HG03196 (cell line): ENCODE measurements at regions not wholly inside any gene's neighbourhood (a gene's known extent, or its start where the extent isn't known, plus 50 kb on each side); places are given as distances from the start of the nearest gene placed in this dataset.

Experiments used
- ATAC-seq: cut with Tn5 transposase; IDR thresholded peaks from one replicate; pipeline ENCODE4 v1.9.1; 2021; ENCODE audit not compliant: unreplicated experiment

DNA sequence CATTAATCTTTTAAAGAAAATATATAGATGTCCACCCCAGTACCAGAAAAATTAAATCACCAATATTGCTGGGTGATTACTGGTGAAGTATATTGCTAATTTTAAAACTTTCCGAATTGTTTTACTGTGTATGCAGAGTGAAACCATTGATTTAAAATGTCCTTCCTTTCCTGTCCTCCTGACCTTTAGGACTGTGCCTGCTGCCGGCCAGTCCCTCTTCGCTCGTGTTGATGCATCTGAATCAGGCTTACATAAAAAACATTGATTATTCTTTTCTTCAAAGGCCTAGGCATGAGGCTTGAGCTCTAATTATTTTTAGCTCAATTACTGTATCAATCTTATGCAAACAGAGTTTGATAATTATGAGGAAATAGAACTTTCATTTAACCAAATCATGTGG lies 1128.1 kb downstream of the BRINP3 start:
- ATAC-seq, result no peak

DNA sequence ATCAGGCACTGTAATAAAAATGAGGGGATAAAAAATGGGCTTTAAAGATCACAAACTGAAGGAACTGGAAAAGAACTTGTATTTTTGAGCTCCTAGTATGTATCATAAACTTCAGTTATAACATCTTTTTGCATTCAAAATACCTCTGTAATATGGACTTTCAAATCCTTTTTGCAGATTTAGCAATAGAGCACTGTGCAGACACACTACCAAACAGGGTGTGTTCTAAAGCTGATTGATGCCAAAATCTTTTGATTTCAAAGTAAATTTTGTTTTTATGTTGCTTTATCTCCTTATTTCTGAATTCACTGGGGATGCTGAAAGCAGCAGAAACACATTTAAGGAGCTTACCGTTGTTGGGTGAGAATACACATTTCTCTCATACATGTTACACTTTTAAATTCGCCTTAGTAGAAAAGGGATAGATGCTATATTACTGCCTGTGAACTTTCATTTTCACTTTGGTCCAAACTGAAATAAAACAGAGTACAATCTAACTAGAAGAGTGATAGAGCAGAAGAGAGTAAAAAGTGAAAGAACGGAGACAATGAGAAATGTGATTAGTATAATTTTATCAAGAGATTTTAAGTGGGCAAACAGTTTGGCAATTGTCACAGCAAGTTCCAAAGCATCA lies 1126.6 kb downstream of the BRINP3 start:
- no peak for ATAC-seq

- ATAC-seq, result no peak
Measured at GRCh38 chr1:189351960-189352359, 1125.7 kb downstream of the BRINP3 start.

GRCh38 chr1:189356206-189356605 lies 1121.5 kb downstream of the BRINP3 start:
- no peak for ATAC-seq

DNA sequence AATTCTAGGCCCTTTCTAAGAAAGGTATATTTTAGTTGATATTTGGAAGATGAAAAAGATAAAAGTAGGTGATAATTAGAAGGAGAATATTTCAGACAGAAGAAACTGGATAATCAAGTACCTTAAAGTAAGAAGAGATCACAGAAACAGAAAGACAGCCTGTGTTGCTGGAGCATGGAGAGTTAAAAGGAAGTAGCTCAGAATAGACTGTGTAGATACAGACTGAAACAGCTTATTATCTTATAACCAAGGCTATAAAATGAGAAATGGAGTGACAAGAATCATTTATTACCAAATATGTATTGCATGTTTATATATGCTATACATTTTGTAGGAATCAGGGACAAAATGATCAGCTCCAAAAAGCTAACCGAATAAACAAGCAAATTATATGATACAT lies 1120.3 kb downstream of the BRINP3 start:
- no peak for ATAC-seq

DNA sequence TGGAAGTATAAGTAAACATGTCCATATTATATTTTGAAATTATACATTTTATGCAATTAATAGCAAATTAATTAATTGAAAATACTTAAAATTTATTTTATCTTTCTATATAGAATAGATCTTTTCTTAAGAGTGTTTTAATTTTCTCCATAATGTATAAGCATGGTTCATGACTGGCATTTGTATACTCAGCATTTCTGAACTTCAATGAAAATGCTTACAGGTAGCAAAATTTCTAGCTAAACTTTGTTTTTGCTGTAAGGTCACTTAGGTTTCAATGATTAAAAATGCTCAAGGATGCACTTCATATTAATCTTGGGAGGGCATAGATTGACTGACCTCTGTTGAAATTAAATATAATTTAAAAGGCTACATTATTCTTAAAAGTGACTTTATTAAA lies 1108.1 kb downstream of the BRINP3 start:
- ATAC-seq, result no peak

DNA sequence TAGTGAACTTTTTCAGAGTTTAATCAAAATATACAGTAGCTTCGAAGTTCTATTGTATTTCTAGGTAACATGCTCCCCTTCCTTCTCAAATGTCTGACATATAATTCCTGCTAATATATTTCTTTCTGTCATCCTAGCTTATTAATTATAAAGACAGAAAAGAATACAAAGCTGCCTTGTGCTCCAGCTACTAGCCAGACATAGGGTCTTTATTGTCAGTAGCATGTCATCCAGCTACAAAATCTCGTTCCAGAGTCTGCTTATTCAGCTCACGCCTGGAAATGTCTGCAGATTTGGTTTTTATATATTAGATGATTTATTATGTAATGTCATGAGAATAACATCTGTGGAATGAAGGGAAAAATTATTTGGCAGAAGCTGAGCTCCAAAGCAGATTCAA lies 1102.8 kb downstream of the BRINP3 start:
- no peak for ATAC-seq

DNA sequence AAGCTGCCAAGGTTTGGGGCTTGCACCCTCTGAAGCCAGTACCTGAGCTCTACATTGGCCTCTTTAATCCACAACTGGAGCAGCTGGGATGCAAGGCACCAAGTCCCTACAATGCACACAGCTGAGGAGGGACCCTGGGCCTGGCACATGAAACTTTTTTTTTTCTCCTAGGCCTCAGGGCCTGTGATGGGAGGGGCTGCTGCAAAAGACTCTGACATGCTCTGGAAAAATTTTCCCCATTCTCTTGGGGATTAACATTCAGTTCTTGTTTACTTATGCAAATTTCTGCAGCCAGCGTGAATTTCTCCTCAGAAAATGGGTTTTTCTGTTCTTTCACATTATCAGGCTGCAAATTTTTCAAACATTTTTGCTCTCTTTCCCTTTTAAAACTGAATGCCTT lies 1072.2 kb downstream of the BRINP3 start:
- no peak for ATAC-seq

DNA sequence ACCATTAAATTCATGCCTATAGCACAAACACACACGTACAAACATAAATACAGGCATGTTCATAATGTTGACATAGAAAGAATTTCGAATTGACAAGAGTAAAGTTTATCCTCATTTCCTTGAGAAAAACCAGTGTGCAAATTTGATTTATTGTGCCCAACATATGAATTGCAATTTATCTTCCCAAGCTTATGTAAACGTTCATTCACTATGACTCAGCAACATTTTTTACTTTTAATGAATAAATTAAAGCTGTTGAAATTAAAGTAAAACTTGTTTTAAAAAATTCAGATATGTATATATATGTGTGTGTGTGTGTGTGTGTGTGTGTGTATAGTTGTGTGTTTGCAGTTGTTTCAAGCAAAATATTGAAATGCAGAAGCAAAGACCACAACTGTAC lies 1067.9 kb downstream of the BRINP3 start:
- ATAC-seq, result no peak

GRCh38 chr1:189424746-189425331 lies 1052.8 kb downstream of the BRINP3 start:
- ATAC-seq, result no peak

DNA sequence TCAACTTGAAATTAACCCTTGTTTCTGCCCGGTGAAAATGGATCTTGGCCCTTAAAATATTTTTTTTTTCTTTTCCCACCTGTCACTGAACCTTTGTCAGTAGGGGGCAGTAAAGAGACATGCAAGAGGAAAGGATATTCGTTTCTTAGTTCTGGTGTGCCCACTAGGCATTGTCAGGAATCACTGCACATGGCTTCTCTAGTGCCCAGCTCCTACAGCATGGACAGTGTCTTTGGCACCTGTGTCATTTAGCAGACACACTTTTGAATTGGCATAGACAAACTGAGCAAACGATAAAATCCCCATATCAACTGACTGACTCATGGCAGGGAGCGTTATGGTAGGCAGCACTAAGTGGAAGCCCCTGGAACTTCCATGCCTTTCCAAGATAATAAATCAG lies 1048.1 kb downstream of the BRINP3 start:
- no peak for ATAC-seq

- ATAC-seq, result no peak
Measured at GRCh38 chr1:189431447-189431846, 1046.2 kb downstream of the BRINP3 start.

- no peak for ATAC-seq
Measured at GRCh38 chr1:189432753-189433152, 1044.9 kb downstream of the BRINP3 start.

- no peak for ATAC-seq
Measured at GRCh38 chr1:189434461-189434860, 1043.2 kb downstream of the BRINP3 start.

- no peak for ATAC-seq
Measured at GRCh38 chr1:189435398-189435797, 1042.3 kb downstream of the BRINP3 start.

DNA sequence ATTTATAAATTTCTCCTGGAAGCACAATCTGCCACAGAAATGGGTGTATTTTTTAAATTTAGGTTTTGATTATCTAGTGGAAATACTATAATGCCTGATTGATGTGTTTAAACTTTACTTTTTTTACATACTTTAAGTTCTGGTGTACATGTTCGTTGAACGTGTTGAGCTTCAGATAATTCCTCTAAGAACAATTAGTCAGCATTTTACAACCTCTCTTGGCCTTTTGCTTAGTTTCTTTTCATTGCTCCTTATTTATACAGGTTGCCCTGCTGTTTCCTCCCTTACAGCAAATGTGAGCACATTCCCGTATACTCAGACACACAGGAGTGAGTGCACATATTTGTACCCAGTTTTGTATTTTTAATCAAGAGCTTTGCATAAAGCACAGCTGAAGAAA lies 1038.9 kb downstream of the BRINP3 start:
- no peak for ATAC-seq

DNA sequence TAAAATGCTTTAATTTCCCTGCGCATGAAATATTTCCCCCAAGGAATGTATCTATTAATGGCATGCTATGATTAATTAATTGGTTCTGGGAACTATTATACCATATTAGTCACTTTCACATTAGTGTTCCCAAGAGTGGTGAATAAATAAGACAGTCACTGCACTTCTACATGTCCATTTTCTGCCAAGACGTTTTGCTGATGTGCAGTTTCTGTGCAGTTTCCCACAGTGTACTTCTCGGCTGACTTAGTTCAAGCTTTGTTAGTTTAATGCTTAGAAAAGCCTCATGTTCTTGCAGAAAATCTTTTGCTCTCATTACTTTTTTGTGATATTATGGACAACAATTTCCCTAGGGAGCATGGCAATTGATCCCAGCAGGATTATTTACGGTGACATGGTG lies 1014.5 kb downstream of the BRINP3 start:
- no peak for ATAC-seq

DNA sequence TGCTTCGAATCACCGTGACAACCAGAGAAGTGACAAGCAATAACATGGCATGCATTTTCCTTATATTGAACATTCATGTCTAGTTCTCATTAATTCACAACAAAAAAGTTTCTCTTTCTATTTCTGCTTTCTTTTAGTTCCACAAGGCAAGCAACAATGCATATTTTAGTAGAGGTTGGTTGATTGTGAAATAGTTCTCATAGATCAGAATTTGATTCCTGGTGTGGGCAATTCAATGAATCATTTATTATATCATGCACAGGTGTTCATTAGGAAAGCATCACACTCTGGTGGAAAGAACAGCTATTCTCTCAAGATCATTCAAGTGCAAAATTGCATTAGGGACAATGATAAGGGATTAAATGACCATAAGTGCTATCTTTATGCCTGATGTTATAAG lies 980.9 kb downstream of the BRINP3 start:
- ATAC-seq, result no peak

- no peak for ATAC-seq
Measured at GRCh38 chr1:189499736-189500135, 977.9 kb downstream of the BRINP3 start.

DNA sequence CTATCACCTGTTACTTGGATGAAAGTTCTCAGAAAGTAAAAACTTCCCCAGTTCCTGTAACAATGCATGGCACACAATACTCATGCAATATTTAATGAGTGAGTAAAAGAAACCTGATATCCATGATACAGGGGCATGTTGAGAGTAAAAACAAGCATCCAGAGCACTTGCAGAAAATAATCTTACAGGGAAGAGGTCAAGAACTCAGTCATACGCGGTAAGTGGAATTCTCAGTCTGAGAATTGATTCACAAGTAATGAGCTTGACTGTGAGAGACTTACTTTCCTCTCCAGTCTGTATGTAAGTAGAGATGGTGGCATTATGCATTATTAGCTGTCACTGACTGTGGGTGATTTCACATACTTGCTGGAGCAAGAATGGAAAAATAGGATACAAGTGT lies 976.9 kb downstream of the BRINP3 start:
- ATAC-seq, result no peak

- ATAC-seq, result no peak
Measured at GRCh38 chr1:189510827-189511226, 966.8 kb downstream of the BRINP3 start.

DNA sequence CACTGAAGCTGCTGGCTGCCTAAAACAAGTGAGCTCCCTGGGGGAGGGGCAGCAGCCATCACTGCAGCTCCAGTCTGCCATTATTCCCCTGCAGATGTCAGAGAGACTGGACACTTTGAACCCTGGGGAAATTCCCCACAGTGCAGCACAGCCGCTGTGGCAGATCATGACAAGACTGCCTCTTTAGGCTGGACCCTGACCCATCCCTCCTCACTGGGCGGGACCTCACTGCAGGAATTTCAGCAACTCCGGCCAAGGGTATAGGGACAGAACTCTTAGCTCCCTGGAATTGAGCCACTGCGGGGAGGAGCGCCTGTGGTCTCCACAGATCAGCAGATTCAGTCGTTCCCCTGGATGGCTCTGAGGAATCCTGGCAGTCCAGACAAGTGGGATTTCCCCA lies 964.6 kb downstream of the BRINP3 start:
- no peak for ATAC-seq

DNA sequence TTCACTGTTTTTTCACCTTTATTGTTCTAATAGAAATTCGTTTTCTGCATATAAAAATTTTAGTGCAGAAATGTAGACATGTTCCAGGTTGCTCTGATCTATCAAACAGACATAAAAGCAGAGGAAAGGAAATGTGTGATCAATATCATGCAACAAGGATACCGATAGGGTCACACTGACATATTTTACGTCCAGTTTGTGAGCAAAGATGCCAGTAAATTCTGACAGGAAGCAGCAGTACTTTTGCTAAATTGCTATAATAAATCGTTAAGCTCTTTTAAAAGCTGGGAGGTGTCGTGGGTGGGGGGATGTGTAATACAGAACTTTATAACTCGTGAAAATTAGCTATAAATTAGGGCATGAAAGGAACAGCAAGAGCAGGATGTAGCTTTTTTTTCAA lies 955.2 kb downstream of the BRINP3 start:
- no peak for ATAC-seq
